H1 (cell line): ENCODE measurements at regions not wholly inside any gene's neighbourhood (a gene's known extent, or its start where the extent isn't known, plus 50 kb on each side); places are given as distances from the start of the nearest gene placed in this dataset.

Source experiments
- CTCF ChIA-PET: fragments of 300-600 bp; sonication (Branson Sonifier 250); formaldehyde crosslinking; loops from one replicate; lab custom pipeline; 2021; ENCODE audit not compliant: partially characterized antibody; lab: Charles Lee
- POLR2A ChIA-PET: fragments of 300-600 bp; sonication (Branson Sonifier 250); formaldehyde crosslinking; loops from one replicate; lab custom pipeline; 2021; ENCODE audit warnings: inconsistent platforms; ENCODE audit not compliant: partially characterized antibody; lab: Charles Lee
- DNase-seq, 2 experiments: peaks; one replicate each; pipeline versions ENCODE4 v3.0.0 to v3.0.0-alpha.2; 2010 to 2022; ENCODE audit warnings: low spot score in 2 of 2, low read depth in 1 of 2, mixed read lengths in 1 of 2
- FAIRE-seq: peaks from 2 replicates; lab custom pipeline; 2011; peaks lifted over from hg19 to GRCh38; lab: Jason Lieb, UNC
- H2AFZ ChIP-seq: 2 replicates; pipeline ENCODE4 v1.8.1; 2012; ENCODE audit warnings: low read length, inconsistent platforms
- H2AK5ac ChIP-seq: 2 replicates; pipeline ENCODE4 v1.6.1; 2013; ENCODE audit warnings: low read depth, low read length
- H2BK120ac ChIP-seq: replicated peaks from 2 replicates; pipeline ENCODE3; 2013; ENCODE audit warnings: low read depth, low read length, inconsistent platforms
- H2BK12ac ChIP-seq: 2 replicates; pipeline ENCODE4 v1.6.1; 2013; ENCODE audit warnings: low read depth, low read length
- H2BK15ac ChIP-seq: 2 replicates; pipeline ENCODE4 v1.6.1; 2013; ENCODE audit warnings: low read length
- H2BK20ac ChIP-seq: 2 replicates; pipeline ENCODE4 v1.6.1; 2013; ENCODE audit warnings: low read length
- H2BK5ac ChIP-seq: 2 replicates; pipeline ENCODE4 v1.6.1; 2013; ENCODE audit warnings: low read depth, low read length
- H3K14ac ChIP-seq: 2 replicates; pipeline ENCODE4 v1.6.1; 2013; ENCODE audit warnings: inconsistent platforms; ENCODE audit not compliant: insufficient read length
- H3K18ac ChIP-seq: 2 replicates; pipeline ENCODE4 v1.6.1; 2013; ENCODE audit warnings: low read length; ENCODE audit errors: extremely low read depth
- H3K23ac ChIP-seq: 2 replicates; pipeline ENCODE4 v1.6.1; 2013; ENCODE audit warnings: inconsistent platforms; ENCODE audit not compliant: insufficient read length
- H3K23me2 ChIP-seq: 2 replicates; pipeline ENCODE4 v1.6.1; 2013; ENCODE audit warnings: low read depth, low read length
- H3K27ac ChIP-seq: 2 replicates; pipeline ENCODE4 v1.6.1; 2011; ENCODE audit warnings: low read depth, low read length, inconsistent platforms
- H3K27me3 ChIP-seq, 4 experiments: replicated peaks in 1 of 4; 1 replicate in 1 of 4; 2 replicates in 3 of 4; pipeline versions ENCODE4 v1.6.1 to v1.8.1; 2011 to 2013; ENCODE audit warnings: low read length in 3 of 4, mild to moderate bottlenecking in 3 of 4, inconsistent platforms in 2 of 4, mixed read lengths in 2 of 4, moderate library complexity in 1 of 4; ENCODE audit not compliant: control insufficient read depth in 3 of 4, insufficient read depth in 3 of 4; ENCODE audit errors: extremely low read depth in 1 of 4
- H3K36me3 ChIP-seq, 4 experiments: 2 replicates each; pipeline versions ENCODE4 v1.6.1 to v1.8.1; 2011 to 2013; ENCODE audit warnings: mild to moderate bottlenecking in 4 of 4, low read length in 3 of 4, moderate library complexity in 2 of 4, control low read depth in 1 of 4, inconsistent platforms in 1 of 4; ENCODE audit not compliant: insufficient read depth in 4 of 4, control insufficient read depth in 2 of 4
- H3K4ac ChIP-seq: replicated peaks from 2 replicates; pipeline ENCODE3; 2013; ENCODE audit warnings: low read length, low read depth, mixed read lengths, inconsistent platforms; ENCODE audit not compliant: insufficient read length
- H3K4me1 ChIP-seq, 4 experiments: replicated peaks in 1 of 4; 1 replicate in 1 of 4; 2 replicates in 3 of 4; pipeline versions ENCODE4 v1.6.1 to v1.8.1; 2011 to 2013; ENCODE audit warnings: low read length in 3 of 4, inconsistent platforms in 2 of 4, mixed read lengths in 1 of 4; ENCODE audit not compliant: insufficient read depth in 4 of 4, control insufficient read depth in 3 of 4
- H3K4me2 ChIP-seq, 2 experiments: 2 replicates each; pipeline versions ENCODE4 v1.6.1 to v1.8.1; 2011 to 2013; ENCODE audit warnings: low read depth in 2 of 2, low read length in 2 of 2, control low read depth in 1 of 2, inconsistent platforms in 1 of 2, mild to moderate bottlenecking in 1 of 2; ENCODE audit not compliant: insufficient read depth in 1 of 2
- H3K4me3 ChIP-seq, 4 experiments: fragments of 200-600, 300-600 bp in 1 of 4; sonication (generic), shearing (Covaris generic), sonication (Bioruptor Twin) in 1 of 4; 2 replicates each; pipeline versions ENCODE4 v1.5.1 to v1.8.1; 2011 to 2016; ENCODE audit warnings: low read length in 4 of 4, low read depth in 3 of 4, control low read depth in 2 of 4, inconsistent platforms in 2 of 4, mild to moderate bottlenecking in 2 of 4, mixed read lengths in 1 of 4, moderate library complexity in 1 of 4; ENCODE audit not compliant: insufficient read depth in 2 of 4; ENCODE audit errors: extremely low read depth in 1 of 4
- H3K56ac ChIP-seq: replicated peaks from 2 replicates; pipeline ENCODE3; 2013; ENCODE audit warnings: low read depth, mild to moderate bottlenecking, mixed read lengths, low read length, inconsistent platforms; ENCODE audit not compliant: insufficient read length
- H3K79me1 ChIP-seq: 2 replicates; pipeline ENCODE4 v1.6.1; 2013; ENCODE audit warnings: low read depth, low read length, control low read depth
- H3K79me2 ChIP-seq, 2 experiments: 2 replicates each; pipeline versions ENCODE4 v1.6.1 to v1.8.1; 2012 to 2013; ENCODE audit warnings: low read length in 2 of 2, mild to moderate bottlenecking in 2 of 2, inconsistent platforms in 1 of 2; ENCODE audit not compliant: insufficient read depth in 2 of 2, control insufficient read depth in 1 of 2
- H3K9ac ChIP-seq, 4 experiments: replicated peaks in 1 of 4; 1 replicate in 1 of 4; 2 replicates in 3 of 4; pipeline versions ENCODE4 v1.6.1 to v1.8.1; 2011 to 2013; ENCODE audit warnings: low read depth in 3 of 4, low read length in 3 of 4, control low read depth in 2 of 4, mild to moderate bottlenecking in 2 of 4, moderate library complexity in 2 of 4, inconsistent platforms in 1 of 4; ENCODE audit errors: extremely low read depth in 1 of 4
- H3K9me3 ChIP-seq, 2 experiments: 2 replicates each; pipeline versions ENCODE4 v1.6.1 to v1.8.1; 2012 to 2013; ENCODE audit warnings: mild to moderate bottlenecking in 2 of 2, moderate library complexity in 2 of 2, control low read depth in 1 of 2, inconsistent platforms in 1 of 2, low read depth in 1 of 2, low read length in 1 of 2, mixed read lengths in 1 of 2; ENCODE audit not compliant: insufficient read depth in 2 of 2
- H4K20me1 ChIP-seq, 2 experiments: replicated peaks in 1 of 2; 2 replicates each; pipeline versions ENCODE3 to v1.8.1; 2011 to 2013; ENCODE audit warnings: inconsistent platforms in 2 of 2, low read length in 2 of 2, mild to moderate bottlenecking in 1 of 2; ENCODE audit not compliant: insufficient read depth in 2 of 2, control insufficient read depth in 1 of 2
- H4K5ac ChIP-seq: 2 replicates; pipeline ENCODE4 v1.6.1; 2013; ENCODE audit warnings: low read length, low read depth, mixed read lengths, inconsistent platforms; ENCODE audit not compliant: insufficient read length
- H4K8ac ChIP-seq: 2 replicates; pipeline ENCODE4 v1.8.0; 2013; ENCODE audit warnings: mild to moderate bottlenecking, moderate library complexity, low read length, inconsistent platforms; ENCODE audit not compliant: insufficient read depth; ENCODE audit errors: extremely low read depth
- H4K91ac ChIP-seq: replicated peaks from 2 replicates; pipeline ENCODE3; 2013; ENCODE audit warnings: low read length, mixed read lengths, inconsistent platforms; ENCODE audit not compliant: insufficient read length
- CREB1 ChIP-seq: IDR thresholded peaks from 2 replicates; pipeline ENCODE4 v1.6.1; 2012; ENCODE audit warnings: inconsistent platforms
- GABPA ChIP-seq: IDR thresholded peaks from 2 replicates; pipeline ENCODE4 v1.6.1; 2011; ENCODE audit warnings: mild to moderate bottlenecking, low read length, moderate library complexity, borderline replicate concordance; ENCODE audit not compliant: insufficient read depth
- HDAC2 ChIP-seq, 2 experiments: fragments of 300-600 bp in 1 of 2; sonication (generic) in 1 of 2; IDR thresholded peaks; 2 replicates each; pipeline ENCODE4 v1.6.1; 2011 to 2012; ENCODE audit warnings: low read depth in 2 of 2, low read length in 2 of 2, mild to moderate bottlenecking in 2 of 2, moderate library complexity in 2 of 2, borderline replicate concordance in 1 of 2, inconsistent platforms in 1 of 2
- KDM1A ChIP-seq: fragments of 200-600, 300-600 bp; sonication (generic); IDR thresholded peaks from 2 replicates; pipeline ENCODE4 v1.7.1; 2016; ENCODE audit warnings: mild to moderate bottlenecking, low read length, borderline replicate concordance
- MAX ChIP-seq: IDR thresholded peaks from 2 replicates; pipeline ENCODE4 v1.6.1; 2012; ENCODE audit warnings: inconsistent platforms
- PHF8 ChIP-seq: fragments of 200-600 bp; sonication (generic); conservative IDR thresholded peaks from 2 replicates; pipeline ENCODE4 v1.7.1; 2012; ENCODE audit warnings: low read depth, mild to moderate bottlenecking, inconsistent platforms, low read length, moderate library complexity
- RNF2 ChIP-seq: fragments of 200-900, 300-1000 bp; sonication (generic); IDR thresholded peaks from 2 replicates; pipeline ENCODE4 v1.7.1; 2016; ENCODE audit warnings: borderline replicate concordance, low read depth, mild to moderate bottlenecking, antibody characterized with exemption, low read length; ENCODE audit not compliant: poor library complexity, severe bottlenecking; ENCODE audit errors: missing control alignments
- SUZ12 ChIP-seq: fragments of 200-600 bp; sonication (generic); IDR thresholded peaks from 2 replicates; pipeline ENCODE4 v1.6.1; 2012; ENCODE audit warnings: mild to moderate bottlenecking, inconsistent platforms, low read length, moderate library complexity, mixed read lengths
- TBP ChIP-seq: IDR thresholded peaks from 2 replicates; pipeline ENCODE4 v1.6.1; 2011; ENCODE audit warnings: low read depth, low read length, improper control_type of control experiment
- WGBS, 2 experiments: shearing (Covaris generic) in 1 of 2; methylation state at CpG; one replicate each; pipeline versions ENCODE4 v1.1.6 to v1.1.7; 2013 to 2015; ENCODE audit warnings: low lambda C conversion rate in 2 of 2, mixed read lengths in 2 of 2, inconsistent platforms in 1 of 2, low coverage in 1 of 2, missing lambda C conversion rate in 1 of 2; ENCODE audit not compliant: insufficient replicate concordance in 2 of 2, insufficient coverage in 1 of 2, insufficient read length in 1 of 2; ENCODE audit errors: extremely low coverage in 1 of 2, missing lambda C conversion rate in 1 of 2; 5-methylcytosine and 5-hydroxymethylcytosine counted together

GRCh38 chr10:78727728-78728127 lies 341.0 kb upstream of the ZMIZ1 start:
- H3K4me1 ChIP-seq, result no peaks in the 10 kb centered on the region
- no peaks in the 10 kb centered on the region for H4K20me1 ChIP-seq
- no peaks in the 10 kb centered on the region; a peak in 1 of 7 replicates for H3K27me3 ChIP-seq

More at GRCh38 chr10:78727728-78728127, 341.0 kb upstream of the ZMIZ1 start:
- Histone ChIP-seq H3K18ac (no peak overlapping the region), H3K23me2 (no peaks in the 10 kb centered on the region), H3K4ac (no peak overlapping the region), H3K4me2 (no peak overlapping the region), H2BK12ac (no peak overlapping the region), H3K79me2 (no peaks in the 10 kb centered on the region), H2BK15ac (no peak overlapping the region), H4K5ac (no peak overlapping the region), H2BK120ac (no peak overlapping the region), H4K91ac (no peak overlapping the region), H3K4me3 (no peak overlapping the region), H3K56ac (no peak overlapping the region), H3K23ac (no peak overlapping the region), H3K79me1 (no peaks in the 10 kb centered on the region), H3K27ac (no peak overlapping the region), H2AFZ (no peak overlapping the region), H3K9me3 (no peaks in the 10 kb centered on the region), H3K36me3 (no peaks in the 10 kb centered on the region), H4K8ac (no peak overlapping the region), H2BK20ac (no peak overlapping the region), H3K14ac (no peak overlapping the region), H3K9ac (no peak overlapping the region), H2BK5ac (no peak overlapping the region), H2AK5ac (no peak overlapping the region)
- DNase-seq (no peak), FAIRE-seq (no peak)
- TF ChIP-seq PHF8 (no peak), GABPA (no peak), TBP (no peak), RNF2 (no peak), HDAC2 (IDR thresholded peaks at IDR 0.05; ENCODE audit: borderline replicate concordance in 1 of 2, low read depth in 2 of 2, low read length in 2 of 2) (no peak), SUZ12 (no peak), CREB1 (no peak), MAX (no peak), KDM1A (no peak)
- WGBS, 2 experiments, result 90% methylated on average over 3 of the region's 3 CpGs; no CpG with 5 or more reads in 1 of the 2 experiments
- ChIA-PET CTCF (interaction anchor here (1.4 kb wide), 1 partner anchor 63 kb away, joined by 5 read pairs; no protein-coding TSS in a partner anchor), POLR2A (no interaction called here)
